DOHH2 (cell line): ENCODE measurements at regions not wholly inside any gene's neighbourhood (a gene's known extent, or its start where the extent isn't known, plus 50 kb on each side); places are given as distances from the start of the nearest gene placed in this dataset.

Experiments
- CTCF ChIP-seq: fragments of 200-600 bp; sonication (generic); IDR thresholded peaks from one replicate; pipeline ENCODE4 v1.5.1; 2014; ENCODE audit warnings: antibody characterized with exemption, mild to moderate bottlenecking, low read depth, low read length; ENCODE audit not compliant: poor library complexity, severe bottlenecking
- EZH2phosphoT487 ChIP-seq: fragments of 200-600 bp; sonication (generic); IDR thresholded peaks from 2 replicates; pipeline ENCODE4 v1.6.1; 2017; ENCODE audit warnings: borderline replicate concordance, mild to moderate bottlenecking, antibody characterized with exemption, low read length, moderate library complexity, mixed read lengths

- TF ChIP-seq CTCF (no peak), EZH2phosphoT487 (no peak)
Observed at GRCh38 chr12:88398031-88398430, 182.2 kb downstream of the KITLG start.
